ENCODE measurements at regions not wholly inside any gene's neighbourhood (a gene's known extent, or its start where the extent isn't known, plus 50 kb on each side); places are given as distances from the start of the nearest gene placed in this dataset.

- in situ Hi-C loops (cut with MboI; ENCODE audit: low sequenced_read_pairs in 4 of 4) (no loop called here), intact Hi-C loops (cut with DNase I; ENCODE audit: low total_unique reads) (no loop called here)
- DNase-seq (no peak), ATAC-seq (no peak)
- Histone ChIP-seq H3K9me3 (no peaks in the 10 kb centered on the region), H3K36me3 (no peaks in the 10 kb centered on the region), H3K27ac (no peak overlapping the region), H3K4me1 (no peaks in the 10 kb centered on the region), H3K27me3 (no peaks in the 10 kb centered on the region), H3K4me3 (no peak overlapping the region)
- TF ChIP-seq POLR2A (IDR thresholded peaks at IDR 0.05) (no peak), CTCF (IDR thresholded peaks at IDR 0.05 in 4 of 5, conservative IDR thresholded peaks at IDR 0.05 in 1 of 5) (no peak)
Observed at GRCh38 chr4:181860668-181861067, 382.5 kb upstream of the TENM3 start.

DNA sequence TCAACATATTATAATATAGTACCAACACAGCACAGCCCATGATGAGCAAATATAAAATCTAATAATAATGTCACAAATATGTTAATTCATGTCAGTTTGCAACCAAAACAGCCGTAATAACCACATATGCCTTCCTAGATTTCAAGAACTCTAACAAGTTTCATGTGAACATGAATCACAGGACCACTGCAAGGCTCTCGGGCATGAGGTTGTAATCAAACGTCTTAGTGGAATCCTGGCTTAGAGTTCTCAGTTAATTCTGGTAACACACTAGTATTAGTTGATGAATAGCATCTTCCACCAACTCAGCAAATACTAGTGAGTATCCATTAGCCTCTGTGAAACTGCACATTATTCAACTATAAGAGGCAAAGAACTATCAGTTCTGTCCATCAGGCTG is 379.3 kb upstream of the TENM3 start:
- H3K4me3 ChIP-seq, result no peak overlapping the region
- H3K36me3 ChIP-seq, result no peaks in the 10 kb centered on the region
- H3K27ac ChIP-seq, result no peak overlapping the region
- no peaks in the 10 kb centered on the region for H3K4me1 ChIP-seq
- intact Hi-C loops (cut with DNase I; ENCODE audit: low total_unique reads) (no loop called here), in situ Hi-C loops (cut with MboI; ENCODE audit: low sequenced_read_pairs in 4 of 4) (no loop called here)
- H3K9me3 ChIP-seq, result no peaks in the 10 kb centered on the region
- TF ChIP-seq POLR2A (IDR thresholded peaks at IDR 0.05) (no peak), CTCF (IDR thresholded peaks at IDR 0.05 in 4 of 5, conservative IDR thresholded peaks at IDR 0.05 in 1 of 5) (no peak)
- no peaks in the 10 kb centered on the region for H3K27me3 ChIP-seq
- DNase-seq (no peak), ATAC-seq (no peak)

- no peak for ATAC-seq
Observed at GRCh38 chr4:181870326-181870725, 372.9 kb upstream of the TENM3 start.

DNA sequence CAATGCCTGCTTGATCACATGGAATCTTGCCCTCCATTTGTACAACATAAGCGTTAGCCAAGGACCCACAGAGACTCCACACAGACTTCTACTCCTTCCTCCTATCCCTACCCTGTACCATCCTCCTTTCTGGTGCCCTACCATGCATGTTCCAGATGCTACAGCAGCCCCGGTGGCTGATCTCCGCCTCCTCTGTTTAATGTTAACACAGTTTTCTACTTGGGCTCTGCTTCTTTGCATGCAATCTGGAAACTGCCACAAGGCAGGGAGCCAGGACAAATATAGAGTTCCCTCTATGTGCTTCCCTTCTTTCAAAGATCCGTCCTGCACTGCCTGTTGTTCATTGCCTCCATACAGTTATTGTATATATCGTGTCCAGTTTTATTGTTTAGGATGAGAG is 368.6 kb upstream of the TENM3 start:
- DNase-seq, result no peak
- Histone ChIP-seq H3K4me1 (no peaks in the 10 kb centered on the region), H3K36me3 (no peaks in the 10 kb centered on the region), H3K27me3 (no peaks in the 10 kb centered on the region), H3K27ac (no peak overlapping the region), H3K9me3 (no peaks in the 10 kb centered on the region), H3K4me3 (no peak overlapping the region)
- in situ Hi-C loops (cut with MboI; ENCODE audit: low sequenced_read_pairs in 4 of 4), result no loop called here
- ATAC-seq, result no peak
- TF ChIP-seq POLR2A (IDR thresholded peaks at IDR 0.05), result no peak
- TF ChIP-seq CTCF (IDR thresholded peaks at IDR 0.05 in 4 of 5, conservative IDR thresholded peaks at IDR 0.05 in 1 of 5), result no peak
- intact Hi-C loops (cut with DNase I; ENCODE audit: low total_unique reads), result no loop called here

More at GRCh38 chr4:181870326-181870725, 372.9 kb upstream of the TENM3 start:
- Histone ChIP-seq H3K4me3 (no peak overlapping the region), H3K4me1 (no peaks in the 10 kb centered on the region), H3K36me3 (no peaks in the 10 kb centered on the region), H3K9me3 (no peaks in the 10 kb centered on the region), H3K27ac (no peak overlapping the region), H3K27me3 (no peaks in the 10 kb centered on the region)
- TF ChIP-seq CTCF (IDR thresholded peaks at IDR 0.05 in 4 of 5, conservative IDR thresholded peaks at IDR 0.05 in 1 of 5) (no peak), POLR2A (IDR thresholded peaks at IDR 0.05) (no peak)
- no peak for DNase-seq
- in situ Hi-C loops (cut with MboI; ENCODE audit: low sequenced_read_pairs in 4 of 4) (no loop called here), intact Hi-C loops (cut with DNase I; ENCODE audit: low total_unique reads) (no loop called here)

DNA sequence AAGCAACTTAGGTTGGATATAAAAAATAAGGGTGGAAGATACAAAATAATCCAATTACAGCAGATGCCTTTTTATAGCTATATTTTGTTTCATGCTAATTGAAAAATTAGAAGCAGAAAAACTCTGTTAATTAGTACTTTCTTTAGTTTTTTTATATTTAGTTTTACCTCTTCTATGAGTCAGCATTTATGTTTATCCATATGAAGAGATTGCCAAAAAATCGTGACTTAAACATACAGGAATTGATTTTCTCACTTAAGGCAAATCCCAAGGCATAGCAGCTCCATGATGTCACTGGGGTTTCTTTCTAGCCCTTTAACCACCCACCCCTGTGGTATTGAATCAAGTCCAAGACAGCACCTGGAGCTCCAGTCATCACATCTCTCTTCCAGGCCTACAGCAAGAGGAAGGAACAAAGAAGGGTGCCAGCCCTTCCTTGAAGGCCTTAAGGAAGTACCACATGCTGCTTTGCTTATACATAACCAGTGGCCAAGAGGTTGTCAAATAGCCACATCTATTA is 365.8 kb upstream of the TENM3 start:
- Histone ChIP-seq H3K4me3 (no peak overlapping the region), H3K36me3 (no peaks in the 10 kb centered on the region), H3K4me1 (no peaks in the 10 kb centered on the region), H3K27me3 (no peaks in the 10 kb centered on the region), H3K27ac (no peak overlapping the region), H3K9me3 (no peaks in the 10 kb centered on the region)
- DNase-seq, result no peak
- ATAC-seq, result no peak
- TF ChIP-seq POLR2A (IDR thresholded peaks at IDR 0.05), result no peak
- TF ChIP-seq CTCF (IDR thresholded peaks at IDR 0.05 in 4 of 5, conservative IDR thresholded peaks at IDR 0.05 in 1 of 5), result no peak
- in situ Hi-C loops (cut with MboI; ENCODE audit: low sequenced_read_pairs in 4 of 4) (no loop called here), intact Hi-C loops (cut with DNase I; ENCODE audit: low total_unique reads) (no loop called here)

Measured in gastrocnemius medialis (tissue), 4 donors.